H1 (cell line): ENCODE measurements at regions not wholly inside any gene's neighbourhood (a gene's known extent, or its start where the extent isn't known, plus 50 kb on each side); places are given as distances from the start of the nearest gene placed in this dataset.

Source experiments
- CTCF ChIA-PET: fragments of 300-600 bp; sonication (Branson Sonifier 250); formaldehyde crosslinking; loops from one replicate; lab custom pipeline; 2021; ENCODE audit not compliant: partially characterized antibody; lab: Charles Lee
- POLR2A ChIA-PET: fragments of 300-600 bp; sonication (Branson Sonifier 250); formaldehyde crosslinking; loops from one replicate; lab custom pipeline; 2021; ENCODE audit warnings: inconsistent platforms; ENCODE audit not compliant: partially characterized antibody; lab: Charles Lee
- DNase-seq, 2 experiments: peaks; one replicate each; pipeline versions ENCODE4 v3.0.0 to v3.0.0-alpha.2; 2010 to 2022; ENCODE audit warnings: low spot score in 2 of 2, low read depth in 1 of 2, mixed read lengths in 1 of 2
- FAIRE-seq: peaks from 2 replicates; lab custom pipeline; 2011; peaks lifted over from hg19 to GRCh38; lab: Jason Lieb, UNC
- H2AFZ ChIP-seq: 2 replicates; pipeline ENCODE4 v1.8.1; 2012; ENCODE audit warnings: low read length, inconsistent platforms
- H2AK5ac ChIP-seq: 2 replicates; pipeline ENCODE4 v1.6.1; 2013; ENCODE audit warnings: low read depth, low read length
- H2BK120ac ChIP-seq: replicated peaks from 2 replicates; pipeline ENCODE3; 2013; ENCODE audit warnings: low read depth, low read length, inconsistent platforms
- H2BK12ac ChIP-seq: 2 replicates; pipeline ENCODE4 v1.6.1; 2013; ENCODE audit warnings: low read depth, low read length
- H2BK15ac ChIP-seq: 2 replicates; pipeline ENCODE4 v1.6.1; 2013; ENCODE audit warnings: low read length
- H2BK20ac ChIP-seq: 2 replicates; pipeline ENCODE4 v1.6.1; 2013; ENCODE audit warnings: low read length
- H2BK5ac ChIP-seq: 2 replicates; pipeline ENCODE4 v1.6.1; 2013; ENCODE audit warnings: low read depth, low read length
- H3K14ac ChIP-seq: 2 replicates; pipeline ENCODE4 v1.6.1; 2013; ENCODE audit warnings: inconsistent platforms; ENCODE audit not compliant: insufficient read length
- H3K18ac ChIP-seq: 2 replicates; pipeline ENCODE4 v1.6.1; 2013; ENCODE audit warnings: low read length; ENCODE audit errors: extremely low read depth
- H3K23ac ChIP-seq: 2 replicates; pipeline ENCODE4 v1.6.1; 2013; ENCODE audit warnings: inconsistent platforms; ENCODE audit not compliant: insufficient read length
- H3K23me2 ChIP-seq: 2 replicates; pipeline ENCODE4 v1.6.1; 2013; ENCODE audit warnings: low read depth, low read length
- H3K27ac ChIP-seq: 2 replicates; pipeline ENCODE4 v1.6.1; 2011; ENCODE audit warnings: low read depth, low read length, inconsistent platforms
- H3K27me3 ChIP-seq, 4 experiments: replicated peaks in 1 of 4; 1 replicate in 1 of 4; 2 replicates in 3 of 4; pipeline versions ENCODE4 v1.6.1 to v1.8.1; 2011 to 2013; ENCODE audit warnings: low read length in 3 of 4, mild to moderate bottlenecking in 3 of 4, inconsistent platforms in 2 of 4, mixed read lengths in 2 of 4, moderate library complexity in 1 of 4; ENCODE audit not compliant: control insufficient read depth in 3 of 4, insufficient read depth in 3 of 4; ENCODE audit errors: extremely low read depth in 1 of 4
- H3K36me3 ChIP-seq, 4 experiments: 2 replicates each; pipeline versions ENCODE4 v1.6.1 to v1.8.1; 2011 to 2013; ENCODE audit warnings: mild to moderate bottlenecking in 4 of 4, low read length in 3 of 4, moderate library complexity in 2 of 4, control low read depth in 1 of 4, inconsistent platforms in 1 of 4; ENCODE audit not compliant: insufficient read depth in 4 of 4, control insufficient read depth in 2 of 4
- H3K4ac ChIP-seq: replicated peaks from 2 replicates; pipeline ENCODE3; 2013; ENCODE audit warnings: low read length, low read depth, mixed read lengths, inconsistent platforms; ENCODE audit not compliant: insufficient read length
- H3K4me1 ChIP-seq, 4 experiments: replicated peaks in 1 of 4; 1 replicate in 1 of 4; 2 replicates in 3 of 4; pipeline versions ENCODE4 v1.6.1 to v1.8.1; 2011 to 2013; ENCODE audit warnings: low read length in 3 of 4, inconsistent platforms in 2 of 4, mixed read lengths in 1 of 4; ENCODE audit not compliant: insufficient read depth in 4 of 4, control insufficient read depth in 3 of 4
- H3K4me2 ChIP-seq, 2 experiments: 2 replicates each; pipeline versions ENCODE4 v1.6.1 to v1.8.1; 2011 to 2013; ENCODE audit warnings: low read depth in 2 of 2, low read length in 2 of 2, control low read depth in 1 of 2, inconsistent platforms in 1 of 2, mild to moderate bottlenecking in 1 of 2; ENCODE audit not compliant: insufficient read depth in 1 of 2
- H3K4me3 ChIP-seq, 4 experiments: fragments of 200-600, 300-600 bp in 1 of 4; sonication (generic), shearing (Covaris generic), sonication (Bioruptor Twin) in 1 of 4; 2 replicates each; pipeline versions ENCODE4 v1.5.1 to v1.8.1; 2011 to 2016; ENCODE audit warnings: low read length in 4 of 4, low read depth in 3 of 4, control low read depth in 2 of 4, inconsistent platforms in 2 of 4, mild to moderate bottlenecking in 2 of 4, mixed read lengths in 1 of 4, moderate library complexity in 1 of 4; ENCODE audit not compliant: insufficient read depth in 2 of 4; ENCODE audit errors: extremely low read depth in 1 of 4
- H3K56ac ChIP-seq: replicated peaks from 2 replicates; pipeline ENCODE3; 2013; ENCODE audit warnings: low read depth, mild to moderate bottlenecking, mixed read lengths, low read length, inconsistent platforms; ENCODE audit not compliant: insufficient read length
- H3K79me1 ChIP-seq: 2 replicates; pipeline ENCODE4 v1.6.1; 2013; ENCODE audit warnings: low read depth, low read length, control low read depth
- H3K79me2 ChIP-seq, 2 experiments: 2 replicates each; pipeline versions ENCODE4 v1.6.1 to v1.8.1; 2012 to 2013; ENCODE audit warnings: low read length in 2 of 2, mild to moderate bottlenecking in 2 of 2, inconsistent platforms in 1 of 2; ENCODE audit not compliant: insufficient read depth in 2 of 2, control insufficient read depth in 1 of 2
- H3K9ac ChIP-seq, 4 experiments: replicated peaks in 1 of 4; 1 replicate in 1 of 4; 2 replicates in 3 of 4; pipeline versions ENCODE4 v1.6.1 to v1.8.1; 2011 to 2013; ENCODE audit warnings: low read depth in 3 of 4, low read length in 3 of 4, control low read depth in 2 of 4, mild to moderate bottlenecking in 2 of 4, moderate library complexity in 2 of 4, inconsistent platforms in 1 of 4; ENCODE audit errors: extremely low read depth in 1 of 4
- H3K9me3 ChIP-seq, 2 experiments: 2 replicates each; pipeline versions ENCODE4 v1.6.1 to v1.8.1; 2012 to 2013; ENCODE audit warnings: mild to moderate bottlenecking in 2 of 2, moderate library complexity in 2 of 2, control low read depth in 1 of 2, inconsistent platforms in 1 of 2, low read depth in 1 of 2, low read length in 1 of 2, mixed read lengths in 1 of 2; ENCODE audit not compliant: insufficient read depth in 2 of 2
- H4K20me1 ChIP-seq, 2 experiments: replicated peaks in 1 of 2; 2 replicates each; pipeline versions ENCODE3 to v1.8.1; 2011 to 2013; ENCODE audit warnings: inconsistent platforms in 2 of 2, low read length in 2 of 2, mild to moderate bottlenecking in 1 of 2; ENCODE audit not compliant: insufficient read depth in 2 of 2, control insufficient read depth in 1 of 2
- H4K5ac ChIP-seq: 2 replicates; pipeline ENCODE4 v1.6.1; 2013; ENCODE audit warnings: low read length, low read depth, mixed read lengths, inconsistent platforms; ENCODE audit not compliant: insufficient read length
- H4K8ac ChIP-seq: 2 replicates; pipeline ENCODE4 v1.8.0; 2013; ENCODE audit warnings: mild to moderate bottlenecking, moderate library complexity, low read length, inconsistent platforms; ENCODE audit not compliant: insufficient read depth; ENCODE audit errors: extremely low read depth
- H4K91ac ChIP-seq: replicated peaks from 2 replicates; pipeline ENCODE3; 2013; ENCODE audit warnings: low read length, mixed read lengths, inconsistent platforms; ENCODE audit not compliant: insufficient read length
- CBX5 ChIP-seq: fragments of 300-800, 300-1000 bp; sonication (generic); IDR thresholded peaks from 2 replicates; pipeline ENCODE4 v1.7.1; 2016; ENCODE audit warnings: antibody characterized with exemption, low read length, low read depth
- EZH2 ChIP-seq: fragments of 200-600 bp; sonication (generic); IDR thresholded peaks from 2 replicates; pipeline ENCODE4 v1.7.1; 2012; ENCODE audit warnings: low read depth, mild to moderate bottlenecking, moderate library complexity, low read length, inconsistent platforms; ENCODE audit not compliant: severe bottlenecking
- KDM1A ChIP-seq: fragments of 200-600, 300-600 bp; sonication (generic); IDR thresholded peaks from 2 replicates; pipeline ENCODE4 v1.7.1; 2016; ENCODE audit warnings: mild to moderate bottlenecking, low read length, borderline replicate concordance
- KDM4A ChIP-seq: IDR thresholded peaks from one replicate; pipeline ENCODE4 v1.7.1; 2012; ENCODE audit warnings: low read depth, mild to moderate bottlenecking, moderate library complexity, low read length, inconsistent platforms; ENCODE audit not compliant: severe bottlenecking
- MAX ChIP-seq: IDR thresholded peaks from 2 replicates; pipeline ENCODE4 v1.6.1; 2012; ENCODE audit warnings: inconsistent platforms
- NANOG ChIP-seq: IDR thresholded peaks from 2 replicates; pipeline ENCODE4 v1.6.1; 2011; ENCODE audit warnings: low read length, low read depth, mild to moderate bottlenecking, inconsistent platforms; ENCODE audit not compliant: insufficient read depth, poor library complexity, severe bottlenecking
- SIN3A ChIP-seq, 2 experiments: IDR thresholded peaks in 1 of 2; conservative IDR thresholded peaks in 1 of 2; 2 replicates each; pipeline ENCODE4 v1.6.1; 2011 to 2012; ENCODE audit warnings: low read length in 2 of 2, improper control_type of control experiment in 1 of 2, low read depth in 1 of 2, mild to moderate bottlenecking in 1 of 2
- SRF ChIP-seq: IDR thresholded peaks from 2 replicates; pipeline ENCODE4 v1.6.1; 2011; ENCODE audit warnings: mild to moderate bottlenecking, low read depth, low read length, moderate library complexity
- SUZ12 ChIP-seq: fragments of 200-600 bp; sonication (generic); IDR thresholded peaks from 2 replicates; pipeline ENCODE4 v1.6.1; 2012; ENCODE audit warnings: mild to moderate bottlenecking, inconsistent platforms, low read length, moderate library complexity, mixed read lengths
- TBP ChIP-seq: IDR thresholded peaks from 2 replicates; pipeline ENCODE4 v1.6.1; 2011; ENCODE audit warnings: low read depth, low read length, improper control_type of control experiment
- WGBS, 2 experiments: shearing (Covaris generic) in 1 of 2; methylation state at CpG; one replicate each; pipeline versions ENCODE4 v1.1.6 to v1.1.7; 2013 to 2015; ENCODE audit warnings: low lambda C conversion rate in 2 of 2, mixed read lengths in 2 of 2, inconsistent platforms in 1 of 2, low coverage in 1 of 2, missing lambda C conversion rate in 1 of 2; ENCODE audit not compliant: insufficient replicate concordance in 2 of 2, insufficient coverage in 1 of 2, insufficient read length in 1 of 2; ENCODE audit errors: extremely low coverage in 1 of 2, missing lambda C conversion rate in 1 of 2; 5-methylcytosine and 5-hydroxymethylcytosine counted together

GRCh38 chr2:186423481-186423880, 62.6 kb upstream of the ZC3H15 start:
- no peak for TF ChIP-seq SIN3A (conservative IDR thresholded peaks at IDR 0.05 in 1 of 2, IDR thresholded peaks at IDR 0.05 in 1 of 2; ENCODE audit: low read depth in 1 of 2, low read length in 2 of 2)
- TF ChIP-seq TBP, result no peak
- no peak for TF ChIP-seq NANOG
- TF ChIP-seq SRF, result no peak
- TF ChIP-seq KDM1A, result no peak
- no peak for TF ChIP-seq KDM4A
- TF ChIP-seq SUZ12, result no peak
- TF ChIP-seq EZH2, result no peak
- TF ChIP-seq CBX5, result no peak
- TF ChIP-seq MAX, result no peak
- H4K20me1 ChIP-seq, result no peaks in the 10 kb centered on the region
- no peak overlapping the region for H3K18ac ChIP-seq
- no peak overlapping the region for H2AFZ ChIP-seq
- no peak overlapping the region for H2AK5ac ChIP-seq
- H3K4me1 ChIP-seq, result 0 out of 7 replicates have a peak, but pooled peaks cover 0 to 2% (median 0%) of the 10 kb centered on the region in 4 experiments
- H3K36me3 ChIP-seq, result no peaks in the 10 kb centered on the region
- DNase-seq, result no peak
- no peak overlapping the region for H2BK5ac ChIP-seq
- no peak overlapping the region for H2BK12ac ChIP-seq
- H3K79me1 ChIP-seq, result no peaks in the 10 kb centered on the region
- 85% methylated on average over 2 of the region's 2 CpGs; no CpG with 5 or more reads in 1 of the 2 experiments for WGBS, 2 experiments
- no peak overlapping the region for H3K27ac ChIP-seq
- no peak overlapping the region for H3K23ac ChIP-seq
- ChIA-PET CTCF (interaction anchor here (1.0 kb wide), 1 partner anchor 16 kb away, joined by 3 read pairs; no protein-coding TSS in a partner anchor), POLR2A (no interaction called here)
- no peaks in the 10 kb centered on the region for H3K27me3 ChIP-seq
- H2BK15ac ChIP-seq, result no peak overlapping the region
- H4K8ac ChIP-seq, result no peak overlapping the region
- H3K23me2 ChIP-seq, result no peaks in the 10 kb centered on the region
- no peaks in the 10 kb centered on the region for H3K9me3 ChIP-seq
- no peak overlapping the region for H3K4me3 ChIP-seq
- FAIRE-seq, result no peak
- no peak overlapping the region for H3K4me2 ChIP-seq
- H3K4ac ChIP-seq, result no peak overlapping the region
- H3K79me2 ChIP-seq, result no peaks in the 10 kb centered on the region
- H3K56ac ChIP-seq, result no peak overlapping the region
- H4K5ac ChIP-seq, result no peak overlapping the region
- H2BK120ac ChIP-seq, result no peak overlapping the region
- H4K91ac ChIP-seq, result no peak overlapping the region
- H3K9ac ChIP-seq, result no peak overlapping the region
- H3K14ac ChIP-seq, result no peak overlapping the region
- no peak overlapping the region for H2BK20ac ChIP-seq
